ENCODE measurements at regions not wholly inside any gene's neighbourhood (a gene's known extent, or its start where the extent isn't known, plus 50 kb on each side); places are given as distances from the start of the nearest gene placed in this dataset.
A peak's percentile ranks its signal among the peaks of the same experiment; 100 is the strongest.
"Not testable (repeated sequence)": the region's sequence is repeated elsewhere in the genome, so short reads cannot be mapped to it uniquely, and the experiment has no call there.

GRCh38 chr4:175280153-175280552, 362.0 kb downstream of the ADAM29 start:
- no peak for DNase-seq (ENCODE audit: low spot score)

- no peak for DNase-seq (ENCODE audit: low spot score)
Observed at GRCh38 chr4:175281894-175282293, 363.7 kb downstream of the ADAM29 start.

- DNase-seq (ENCODE audit: low spot score) = no peak
Observed at GRCh38 chr4:175282407-175282806, 364.2 kb downstream of the ADAM29 start.

DNA sequence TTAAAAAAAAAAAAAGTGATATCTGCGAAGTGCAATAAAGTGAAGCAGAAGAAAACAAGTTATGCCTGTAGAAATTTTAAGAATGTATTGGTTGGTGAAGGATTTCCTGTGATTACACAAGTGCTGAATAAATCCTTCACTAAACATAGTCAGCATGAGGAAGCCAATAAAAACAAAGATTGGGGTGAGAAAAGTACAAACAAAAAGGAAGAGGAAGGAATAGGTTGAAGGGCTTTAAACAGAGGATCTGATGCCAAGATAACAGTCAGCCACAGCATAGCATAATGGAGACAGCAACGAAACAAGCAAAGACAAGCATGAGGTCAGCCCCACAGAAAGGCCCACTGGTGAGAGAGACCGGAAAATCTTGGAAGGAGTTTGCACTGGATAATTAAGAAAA, 372.2 kb downstream of the ADAM29 start:
- no peak for DNase-seq (ENCODE audit: low spot score)

- DNase-seq (ENCODE audit: low spot score) = no peak
Observed at GRCh38 chr4:175297965-175298565, 379.9 kb downstream of the ADAM29 start.

- DNase-seq (ENCODE audit: low spot score) = no peak
Observed at GRCh38 chr4:175306436-175306835, 388.3 kb downstream of the ADAM29 start.

DNA sequence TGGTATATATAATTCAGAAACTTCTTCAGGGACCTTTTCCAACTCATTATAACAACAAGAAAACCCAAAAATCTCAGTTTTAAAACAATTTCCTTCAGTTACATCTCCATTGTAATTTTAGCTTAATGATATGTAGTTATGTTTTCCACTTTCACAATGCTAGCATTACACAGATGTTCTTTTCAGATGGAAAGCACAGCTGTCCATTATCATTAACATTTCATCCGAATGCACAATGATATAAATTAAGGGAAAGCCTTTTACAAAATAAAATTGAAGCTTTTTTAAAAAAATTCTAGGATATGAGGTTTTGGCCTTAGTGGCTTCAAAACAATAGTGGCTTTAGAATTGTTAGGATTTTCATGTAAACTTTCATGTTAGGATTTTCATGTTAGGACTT, 389.2 kb downstream of the ADAM29 start:
- DNase-seq (ENCODE audit: low spot score) = no peak

DNA sequence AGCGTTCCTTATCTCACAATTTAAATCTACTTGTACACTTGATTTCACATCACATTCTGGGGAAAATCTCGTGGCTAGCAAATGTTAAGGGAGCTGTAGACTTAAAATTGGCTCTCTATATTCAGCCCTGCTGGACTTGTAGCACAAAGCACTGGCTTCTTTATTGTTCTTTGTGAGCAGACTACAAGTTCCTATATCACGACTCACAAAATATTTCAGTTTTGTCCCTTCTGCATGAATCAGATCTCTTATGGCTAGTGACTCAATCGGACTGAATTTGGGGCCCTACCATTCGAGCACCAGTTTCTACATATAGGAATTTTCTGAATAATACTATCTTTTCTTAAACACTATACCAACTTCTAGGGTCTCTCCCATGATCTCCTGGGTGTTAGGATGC, 390.1 kb downstream of the ADAM29 start:
- DNase-seq (ENCODE audit: low spot score) = peak; percentile 15

DNA sequence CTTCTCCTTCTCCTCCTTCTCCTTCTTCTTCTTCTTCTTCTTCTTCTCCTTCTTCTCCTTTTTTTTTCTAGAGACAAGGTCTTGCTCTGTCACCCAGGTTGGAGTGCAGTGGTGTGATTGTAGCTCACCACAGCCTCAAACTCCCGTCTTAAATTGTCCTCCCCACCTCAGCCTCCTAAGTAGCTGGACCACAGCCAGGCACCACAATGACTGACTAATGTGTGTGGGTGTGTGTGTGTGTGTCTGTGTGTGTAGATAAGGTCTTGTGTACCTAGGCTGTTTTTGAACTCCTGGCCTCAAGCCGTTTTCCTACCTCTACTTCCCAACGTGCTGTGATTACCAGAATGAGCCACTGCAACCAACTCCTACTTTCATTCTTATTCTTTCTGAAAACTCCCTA, 390.9 kb downstream of the ADAM29 start:
- no peak for DNase-seq (ENCODE audit: low spot score)

DNA sequence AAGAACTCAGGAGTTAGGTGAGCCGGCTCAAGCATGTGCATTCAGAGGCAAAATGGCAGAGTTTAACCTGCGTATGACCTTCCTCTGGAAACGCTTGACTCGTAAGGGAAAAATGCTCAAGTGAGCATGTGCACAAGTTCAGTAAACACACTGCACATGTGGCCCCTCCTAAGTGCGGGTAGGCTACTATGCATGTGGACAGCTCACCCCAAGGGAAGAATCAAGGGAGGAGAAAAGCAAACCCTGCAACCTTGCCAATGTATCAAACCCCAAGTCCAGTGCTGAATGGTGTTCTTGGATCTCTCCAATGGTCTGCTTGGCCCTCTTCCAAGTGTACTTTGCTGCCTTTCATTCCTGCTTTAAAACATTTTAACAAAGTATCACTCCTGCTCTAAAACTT, 407.1 kb downstream of the ADAM29 start:
- DNase-seq (ENCODE audit: low spot score) = no peak

GRCh38 chr4:175326796-175327195, 408.6 kb downstream of the ADAM29 start:
- no peak for DNase-seq (ENCODE audit: low spot score)

- no peak for DNase-seq (ENCODE audit: low spot score)
Observed at GRCh38 chr4:175330236-175330635, 412.1 kb downstream of the ADAM29 start.

DNA sequence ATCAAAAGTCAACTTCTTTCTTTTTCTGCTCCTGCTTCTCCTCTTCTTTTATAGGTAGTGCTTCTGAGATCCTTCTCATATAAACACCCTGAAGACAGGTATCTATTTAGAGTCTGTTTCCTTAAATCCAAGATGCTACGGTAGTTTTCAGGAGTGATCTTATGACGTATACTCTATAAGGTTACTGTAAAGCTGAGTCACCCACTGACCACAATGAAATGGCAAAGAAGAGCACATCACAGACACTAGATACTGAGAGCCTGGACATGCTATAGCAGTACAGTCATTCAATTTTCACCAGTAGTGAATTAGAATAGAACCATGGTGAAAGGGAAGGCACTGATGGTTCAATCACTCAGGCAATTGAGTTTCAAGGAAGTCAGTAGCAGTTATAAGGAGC, 412.5 kb downstream of the ADAM29 start:
- DNase-seq (ENCODE audit: low spot score) = no peak

DNA sequence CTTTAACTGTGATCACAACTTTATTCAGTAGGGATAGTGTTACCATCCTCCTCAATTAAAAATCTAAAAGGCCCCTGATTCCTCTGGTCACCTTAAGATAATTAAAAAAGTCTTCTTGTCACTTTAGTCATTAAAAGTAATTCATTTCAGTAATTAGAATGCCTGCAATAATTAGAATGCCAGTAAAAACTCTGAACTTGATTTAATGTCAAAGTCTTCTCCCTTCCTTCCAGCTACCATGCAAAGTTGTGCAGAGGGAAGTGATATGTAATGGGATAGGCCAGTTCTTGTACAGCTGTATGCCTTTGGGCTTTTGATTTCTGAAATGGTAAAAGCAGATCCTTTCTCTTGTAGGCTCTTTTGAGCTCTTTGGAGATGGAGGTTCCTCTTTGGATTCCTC, 417.2 kb downstream of the ADAM29 start:
- DNase-seq (ENCODE audit: low spot score) = no peak

DNA sequence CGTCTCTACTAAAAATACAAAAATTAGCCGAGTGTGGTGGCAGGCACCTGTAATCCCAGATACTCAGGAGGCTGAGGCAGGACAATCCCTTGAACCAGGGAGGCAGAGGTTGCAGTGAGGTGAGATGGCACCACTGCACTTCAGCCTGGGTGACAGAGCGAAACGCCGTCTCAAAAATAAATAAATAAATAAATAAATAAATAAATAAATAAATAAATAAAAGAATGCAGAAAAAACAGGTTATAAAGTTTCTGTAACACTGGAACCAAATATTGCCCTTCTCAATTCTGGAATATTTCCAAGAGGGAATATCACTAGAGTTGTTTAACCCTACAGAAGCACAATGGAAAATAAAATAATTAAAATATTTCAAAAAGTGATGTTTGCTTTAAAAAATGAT, 418.4 kb downstream of the ADAM29 start:
- not testable (repeated sequence) for DNase-seq (ENCODE audit: low spot score)

- no peak for DNase-seq (ENCODE audit: low spot score)
Observed at GRCh38 chr4:175339100-175339707, 421.0 kb downstream of the ADAM29 start.

DNA sequence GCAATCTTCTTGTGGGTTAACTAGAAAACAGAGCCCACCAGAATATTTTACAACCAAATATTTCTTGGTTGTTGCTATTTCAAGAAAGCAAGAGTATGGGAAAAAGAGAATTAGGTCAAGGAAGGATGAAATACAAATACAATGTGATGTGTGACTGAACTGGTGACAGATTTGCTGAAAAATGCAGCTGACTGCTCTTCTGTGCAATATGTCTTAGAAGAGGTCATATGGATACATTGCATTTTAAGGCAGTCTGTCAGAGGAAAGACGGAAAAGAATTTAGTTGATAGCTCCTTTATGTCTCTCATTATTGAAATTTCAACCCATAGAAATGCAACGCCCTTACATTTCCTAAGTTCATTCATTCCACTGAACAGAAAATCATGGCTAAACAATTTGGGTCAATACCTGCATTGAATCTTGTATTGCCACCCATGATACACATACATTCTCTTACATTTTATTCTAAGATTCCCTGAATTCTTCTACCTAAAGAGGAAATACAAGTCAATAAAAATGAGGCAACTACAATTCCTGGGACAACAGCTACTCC, 423.1 kb downstream of the ADAM29 start:
- DNase-seq (ENCODE audit: low spot score) = no peak

DNA sequence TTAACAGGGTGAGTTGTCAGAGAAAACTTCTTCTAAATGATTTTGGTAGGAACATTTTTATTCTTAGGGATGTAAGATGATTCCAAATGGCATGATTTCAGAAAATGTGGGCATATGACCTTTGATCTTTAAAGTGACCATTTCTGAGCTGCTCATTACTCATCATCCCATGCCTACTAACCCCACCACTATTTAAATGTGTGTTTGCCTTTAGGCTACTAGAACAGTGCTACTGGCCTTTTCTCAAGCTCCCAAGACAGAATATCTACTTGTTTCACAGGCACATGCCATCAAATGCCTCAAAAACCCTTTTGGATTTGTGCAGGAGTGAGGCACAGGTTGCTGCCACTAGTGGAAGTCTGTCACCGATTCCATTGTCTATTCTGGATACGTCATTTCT, 428.2 kb downstream of the ADAM29 start:
- no peak for DNase-seq (ENCODE audit: low spot score)

- DNase-seq (ENCODE audit: low spot score) = no peak
Observed at GRCh38 chr4:175350246-175350645, 432.1 kb downstream of the ADAM29 start.

DNA sequence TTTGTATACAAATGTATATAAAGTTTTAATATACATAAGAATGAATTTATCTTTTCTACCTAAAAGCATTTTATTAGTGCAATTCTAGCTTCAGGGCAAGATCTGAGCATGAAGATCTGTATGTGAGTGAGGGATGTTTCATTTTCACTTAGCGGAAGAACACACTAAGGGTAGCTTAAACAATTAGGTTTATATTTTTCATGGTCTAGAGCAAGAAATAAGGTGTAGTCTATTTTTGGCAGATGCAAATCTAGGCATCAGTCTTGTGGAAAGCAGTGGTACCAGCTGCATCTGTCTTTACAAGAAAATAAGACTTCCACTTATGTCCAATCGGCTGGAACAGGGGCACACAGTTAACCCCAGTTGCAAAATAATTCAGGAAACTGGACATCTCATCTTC, 433.3 kb downstream of the ADAM29 start:
- DNase-seq (ENCODE audit: low spot score) = no peak

- peak; percentile 20 for DNase-seq (ENCODE audit: low spot score)
Observed at GRCh38 chr4:175369087-175369486, 443.0 kb downstream of the GPM6A start.

DNA sequence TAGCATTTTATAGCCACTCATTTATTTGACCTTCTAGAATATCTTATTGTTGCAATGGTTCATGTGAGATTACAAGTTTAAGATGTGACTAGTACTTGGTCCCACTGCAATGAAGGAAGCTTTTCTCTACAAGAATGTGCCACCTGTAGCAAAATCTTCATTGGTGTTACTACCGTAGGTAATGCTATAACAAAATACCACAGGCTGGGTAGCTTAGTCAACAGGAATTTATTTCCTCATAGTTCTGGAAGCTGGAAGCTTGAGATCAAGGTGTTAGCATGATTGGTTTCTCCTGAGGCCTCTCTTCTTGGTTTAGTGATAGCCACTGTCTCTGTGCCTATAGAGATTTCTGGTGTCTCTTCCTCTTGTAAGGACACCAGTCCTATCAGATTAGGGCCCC, 441.0 kb downstream of the GPM6A start:
- DNase-seq (ENCODE audit: low spot score) = no peak

DNA sequence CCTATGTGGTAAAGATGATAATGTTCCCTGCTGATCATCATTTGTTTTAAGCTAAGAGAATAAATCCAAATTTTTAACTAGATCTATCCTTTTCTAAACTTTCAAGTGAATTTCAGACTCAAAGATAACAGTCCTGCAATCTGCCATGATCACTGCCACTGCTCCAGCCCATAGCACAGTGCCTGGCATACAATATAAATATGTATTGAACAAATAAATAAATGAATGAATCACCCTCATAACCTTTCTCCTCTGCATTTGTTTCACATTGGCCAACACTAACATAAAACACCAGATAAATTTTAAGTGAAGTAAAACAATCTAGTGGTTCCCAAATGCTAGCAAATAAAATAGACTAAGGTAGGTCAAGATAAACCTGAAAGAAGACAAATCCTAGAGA, 439.0 kb downstream of the GPM6A start:
- DNase-seq (ENCODE audit: low spot score) = no peak

DNA sequence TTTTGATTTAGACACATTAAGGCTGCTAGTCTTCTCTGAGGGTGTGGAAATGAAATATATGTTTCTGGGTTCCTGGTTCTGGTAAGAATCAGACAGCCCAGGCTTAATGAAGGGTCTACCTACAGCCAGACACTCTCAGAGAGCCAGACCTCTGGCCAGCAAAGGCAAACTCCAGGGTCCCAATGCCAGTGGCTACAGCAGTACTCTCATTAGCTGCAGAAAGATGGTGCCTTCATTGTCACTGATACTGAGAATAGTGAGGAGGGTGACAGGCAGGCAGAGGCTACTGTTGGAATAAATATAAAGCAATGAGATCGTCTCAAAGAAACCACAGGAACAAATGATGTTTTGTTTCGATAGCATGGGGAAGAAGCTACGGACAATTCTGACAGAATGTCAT, 437.6 kb downstream of the GPM6A start:
- no peak for DNase-seq (ENCODE audit: low spot score)

All from AG08395 (cell line).